ENCODE measurements at regions not wholly inside any gene's neighbourhood (a gene's known extent, or its start where the extent isn't known, plus 50 kb on each side); places are given as distances from the start of the nearest gene placed in this dataset.
A peak's percentile ranks its signal among the peaks of the same experiment; 100 is the strongest.

- H3K79me2 ChIP-seq (ENCODE audit: insufficient read depth): no peaks in the 10 kb centered on the region
- H2AFZ ChIP-seq: no peak overlapping the region
- no peaks in the 10 kb centered on the region for H3F3A ChIP-seq (ENCODE audit: insufficient read depth)
- WGBS, 2 experiments (ENCODE audit: low coverage in 1 of 2, low lambda C conversion rate in 2 of 2, missing lambda C conversion rate in 2 of 2): 59 to 60% methylated on average over 2 of the region's 2 CpGs
- H3K9me2 ChIP-seq (ENCODE audit: insufficient read depth): no peaks in the 10 kb centered on the region
- in situ Hi-C loops (cut with MboI): no loop called here
- no peak for TF ChIP-seq EZH2phosphoT487 (IDR thresholded peaks at IDR 0.05; ENCODE audit: insufficient read depth, low read depth)
- no peak for TF ChIP-seq EZH2 (IDR thresholded peaks at IDR 0.05; ENCODE audit: insufficient read depth, poor library complexity, severe bottlenecking)
- no peak overlapping the region for H3K4me2 ChIP-seq (ENCODE audit: unreplicated experiment)
- no peaks in the 10 kb centered on the region for H3K27me3 ChIP-seq (replicated peaks; ENCODE audit: insufficient read depth)
- H4K20me1 ChIP-seq (ENCODE audit: insufficient read depth): no peaks in the 10 kb centered on the region
- no peaks in the 10 kb centered on the region for H3K4me1 ChIP-seq (ENCODE audit: insufficient read depth)
- no peak overlapping the region for H3K27ac ChIP-seq
- no peak for DNase-seq
- no peak overlapping the region for H3K4me3 ChIP-seq
- no peak overlapping the region for H3K9ac ChIP-seq
- H3K9me3 ChIP-seq (ENCODE audit: low read depth): no peaks in the 10 kb centered on the region
- H3K36me3 ChIP-seq (ENCODE audit: low read depth): no peaks in the 10 kb centered on the region
These were observed 79.1 kb upstream of the DYNC1I2 start for GRCh38 chr2:171608168-171608567.

- in situ Hi-C loops (cut with MboI): no loop called here
- H3K4me2 ChIP-seq (ENCODE audit: unreplicated experiment): no peak overlapping the region
- H3F3A ChIP-seq (ENCODE audit: insufficient read depth): peaks cover 11% of the 10 kb centered on the region
- H2AFZ ChIP-seq: no peak overlapping the region
- no peaks in the 10 kb centered on the region for H3K36me3 ChIP-seq (ENCODE audit: low read depth)
- DNase-seq: no peak
- TF ChIP-seq EZH2phosphoT487 (IDR thresholded peaks at IDR 0.05; ENCODE audit: insufficient read depth, low read depth): no peak
- TF ChIP-seq EZH2 (IDR thresholded peaks at IDR 0.05; ENCODE audit: insufficient read depth, poor library complexity, severe bottlenecking): no peak
- H3K9ac ChIP-seq: no peak overlapping the region
- 62 to 68% methylated on average over 6 of the region's 6 CpGs for WGBS, 2 experiments (ENCODE audit: low coverage in 1 of 2, low lambda C conversion rate in 2 of 2, missing lambda C conversion rate in 2 of 2)
- no peaks in the 10 kb centered on the region for H3K79me2 ChIP-seq (ENCODE audit: insufficient read depth)
- H4K20me1 ChIP-seq (ENCODE audit: insufficient read depth): no peaks in the 10 kb centered on the region
- no peak overlapping the region for H3K27ac ChIP-seq
- H3K9me3 ChIP-seq (ENCODE audit: low read depth): no peaks in the 10 kb centered on the region
- H3K4me1 ChIP-seq (ENCODE audit: insufficient read depth): peaks cover 10% of the 10 kb centered on the region
- no peaks in the 10 kb centered on the region for H3K27me3 ChIP-seq (replicated peaks; ENCODE audit: insufficient read depth)
- H3K9me2 ChIP-seq (ENCODE audit: insufficient read depth): no peaks in the 10 kb centered on the region
- H3K4me3 ChIP-seq: no peak overlapping the region
These were observed 76.4 kb upstream of the DYNC1I2 start for GRCh38 chr2:171610824-171611223.

- peak overlapping the region; percentile 5 for H3K4me2 ChIP-seq (ENCODE audit: unreplicated experiment)
- H3K36me3 ChIP-seq (ENCODE audit: low read depth): no peaks in the 10 kb centered on the region
- TF ChIP-seq EZH2phosphoT487 (IDR thresholded peaks at IDR 0.05; ENCODE audit: insufficient read depth, low read depth) (no peak), EZH2 (IDR thresholded peaks at IDR 0.05; ENCODE audit: insufficient read depth, poor library complexity, severe bottlenecking) (no peak)
- H3K9me2 ChIP-seq (ENCODE audit: insufficient read depth): no peaks in the 10 kb centered on the region
- H4K20me1 ChIP-seq (ENCODE audit: insufficient read depth): no peaks in the 10 kb centered on the region
- DNase-seq: peak; percentile 53
- WGBS, 2 experiments (ENCODE audit: low coverage in 1 of 2, low lambda C conversion rate in 2 of 2, missing lambda C conversion rate in 2 of 2): 8 to 13% methylated on average over 1 of the region's 1 CpG
- H2AFZ ChIP-seq: no peak overlapping the region
- peak overlapping the region; percentile 31 for H3K27ac ChIP-seq
- H3K79me2 ChIP-seq (ENCODE audit: insufficient read depth): no peaks in the 10 kb centered on the region
- no peaks in the 10 kb centered on the region for H3K9me3 ChIP-seq (ENCODE audit: low read depth)
- no peak overlapping the region for H3K4me3 ChIP-seq
- H3K27me3 ChIP-seq (replicated peaks; ENCODE audit: insufficient read depth): peaks cover 5% of the 10 kb centered on the region; the same call in 1 of the 2 replicates
- H3K4me1 ChIP-seq (ENCODE audit: insufficient read depth): peaks cover 10% of the 10 kb centered on the region
- peaks cover 11% of the 10 kb centered on the region for H3F3A ChIP-seq (ENCODE audit: insufficient read depth)
- H3K9ac ChIP-seq: no peak overlapping the region
- in situ Hi-C loops (cut with MboI): no loop called here
These were observed 72.2 kb upstream of the DYNC1I2 start for GRCh38 chr2:171615069-171615468.

- no peaks in the 10 kb centered on the region for H4K20me1 ChIP-seq (ENCODE audit: insufficient read depth)
- H3K79me2 ChIP-seq (ENCODE audit: insufficient read depth): no peaks in the 10 kb centered on the region
- H3K4me3 ChIP-seq: no peak overlapping the region
- H3F3A ChIP-seq (ENCODE audit: insufficient read depth): peaks cover 11% of the 10 kb centered on the region
- no peak overlapping the region for H3K27ac ChIP-seq
- 88 to 91% methylated on average over 2 of the region's 2 CpGs for WGBS, 2 experiments (ENCODE audit: low coverage in 1 of 2, low lambda C conversion rate in 2 of 2, missing lambda C conversion rate in 2 of 2)
- H3K9ac ChIP-seq: no peak overlapping the region
- DNase-seq: no peak
- no peak overlapping the region for H2AFZ ChIP-seq
- no peak overlapping the region for H3K4me2 ChIP-seq (ENCODE audit: unreplicated experiment)
- no peak for TF ChIP-seq EZH2phosphoT487 (IDR thresholded peaks at IDR 0.05; ENCODE audit: insufficient read depth, low read depth)
- no peak for TF ChIP-seq EZH2 (IDR thresholded peaks at IDR 0.05; ENCODE audit: insufficient read depth, poor library complexity, severe bottlenecking)
- peaks cover 6% of the 10 kb centered on the region; the same call in 1 of the 2 replicates for H3K27me3 ChIP-seq (replicated peaks; ENCODE audit: insufficient read depth)
- H3K9me3 ChIP-seq (ENCODE audit: low read depth): no peaks in the 10 kb centered on the region
- H3K36me3 ChIP-seq (ENCODE audit: low read depth): no peaks in the 10 kb centered on the region
- peaks cover 10% of the 10 kb centered on the region for H3K4me1 ChIP-seq (ENCODE audit: insufficient read depth)
- in situ Hi-C loops (cut with MboI): no loop called here
- H3K9me2 ChIP-seq (ENCODE audit: insufficient read depth): no peaks in the 10 kb centered on the region
These were observed 69.3 kb upstream of the DYNC1I2 start for GRCh38 chr2:171617981-171618380.

- DNase-seq: no peak
- Histone ChIP-seq H3K4me1 (ENCODE audit: insufficient read depth) (no peaks in the 10 kb centered on the region), H3K4me3 (no peak overlapping the region), H4K20me1 (ENCODE audit: insufficient read depth) (no peaks in the 10 kb centered on the region), H3K9me3 (ENCODE audit: low read depth) (no peaks in the 10 kb centered on the region), H3F3A (ENCODE audit: insufficient read depth) (no peaks in the 10 kb centered on the region), H3K9ac (no peak overlapping the region), H3K27ac (no peak overlapping the region), H3K9me2 (ENCODE audit: insufficient read depth) (no peaks in the 10 kb centered on the region), H2AFZ (no peak overlapping the region), H3K79me2 (ENCODE audit: insufficient read depth) (no peaks in the 10 kb centered on the region), H3K36me3 (ENCODE audit: low read depth) (no peaks in the 10 kb centered on the region), H3K4me2 (ENCODE audit: unreplicated experiment) (no peak overlapping the region), H3K27me3 (replicated peaks; ENCODE audit: insufficient read depth) (peaks cover 31% of the 10 kb centered on the region)
- in situ Hi-C loops (cut with MboI): no loop called here
- TF ChIP-seq EZH2 (IDR thresholded peaks at IDR 0.05; ENCODE audit: insufficient read depth, poor library complexity, severe bottlenecking): no peak
- TF ChIP-seq EZH2phosphoT487 (IDR thresholded peaks at IDR 0.05; ENCODE audit: insufficient read depth, low read depth): no peak
- 38 to 40% methylated on average over 2 of the region's 2 CpGs for WGBS, 2 experiments (ENCODE audit: low coverage in 1 of 2, low lambda C conversion rate in 2 of 2, missing lambda C conversion rate in 2 of 2)
These were observed 62.3 kb upstream of the DYNC1I2 start for GRCh38 chr2:171625006-171625405.

Measured in GM23248 (cell line).